PC-9 (cell line): ENCODE measurements at regions not wholly inside any gene's neighbourhood (a gene's known extent, or its start where the extent isn't known, plus 50 kb on each side); places are given as distances from the start of the nearest gene placed in this dataset.

ENCODE experiments used
- BruUV-seq: library from RNA; stranded (reverse); fragments of 400-500 nt; replicated peaks from 2 replicates; lab custom pipeline; 2021; lab: Mats Ljungman, UMichigan
- CTCF ChIA-PET: fragments of 300-600 bp; sonication (Branson Sonifier 250); formaldehyde crosslinking; loops from one replicate; lab custom pipeline; 2022; ENCODE audit warnings: antibody characterized with exemption; lab: Charles Lee
- POLR2A ChIA-PET: fragments of 300-600 bp; sonication (Branson Sonifier 250); formaldehyde crosslinking; loops from one replicate; lab custom pipeline; 2022; ENCODE audit warnings: antibody characterized with exemption; ENCODE audit not compliant: unreplicated experiment; lab: Charles Lee
- DNase-seq, 2 experiments: peaks; one replicate each; pipeline versions ENCODE4 v3.0.0 to v3.0.0-alpha.2; 2015 to 2022; ENCODE audit warnings: mixed read lengths in 1 of 2
- H2AFZ ChIP-seq: fragments of 200-600 bp; sonication (generic); 2 replicates; pipeline ENCODE4 v1.8.1; 2017; ENCODE audit warnings: antibody characterized with exemption
- H3F3A ChIP-seq: fragments of 200-600 bp; sonication (generic); 2 replicates; pipeline ENCODE4 v1.8.1; 2017; ENCODE audit warnings: antibody characterized with exemption, mild to moderate bottlenecking, low read depth; ENCODE audit not compliant: insufficient read depth
- H3K27ac ChIP-seq: fragments of 200-600 bp; sonication (generic); 2 replicates; pipeline ENCODE4 v1.6.1; 2016; ENCODE audit warnings: mixed run types
- H3K27me3 ChIP-seq: fragments of 200-600 bp; sonication (generic); 2 replicates; pipeline ENCODE4 v1.6.1; 2016; ENCODE audit warnings: low read depth, mixed run types; ENCODE audit not compliant: insufficient read depth
- H3K36me3 ChIP-seq: fragments of 200-600 bp; sonication (generic); 2 replicates; pipeline ENCODE4 v1.6.1; 2016; ENCODE audit warnings: low read depth, mixed run types
- H3K4me1 ChIP-seq: fragments of 200-600 bp; sonication (generic); replicated peaks from 2 replicates; pipeline ENCODE4 v1.6.1; 2016; ENCODE audit warnings: mixed run types; ENCODE audit not compliant: insufficient read depth
- H3K4me2 ChIP-seq: fragments of 200-600 bp; sonication (generic); 2 replicates; pipeline ENCODE4 v1.6.1; 2017; ENCODE audit warnings: mixed run types
- H3K4me3 ChIP-seq: fragments of 200-600 bp; sonication (generic); 2 replicates; pipeline ENCODE4 v1.6.1; 2016; ENCODE audit warnings: mixed run types
- H3K79me2 ChIP-seq: fragments of 200-600 bp; sonication (generic); 2 replicates; pipeline ENCODE4 v1.6.1; 2017; ENCODE audit warnings: low read depth, mixed run types
- H3K9me2 ChIP-seq: fragments of 200-600 bp; sonication (generic); 2 replicates; pipeline ENCODE4 v1.8.1; 2017; ENCODE audit warnings: mild to moderate bottlenecking; ENCODE audit not compliant: insufficient read depth
- H3K9me3 ChIP-seq: fragments of 200-600 bp; sonication (generic); 2 replicates; pipeline ENCODE4 v1.8.1; 2016; ENCODE audit warnings: low read depth; ENCODE audit not compliant: insufficient read depth
- H4K20me1 ChIP-seq: fragments of 200-600 bp; sonication (generic); 2 replicates; pipeline ENCODE4 v1.8.1; 2017; ENCODE audit not compliant: insufficient read depth
- CTCF ChIP-seq: fragments of 200-600 bp; sonication (generic); conservative IDR thresholded peaks from 2 replicates; pipeline ENCODE4 v1.6.1; 2017; ENCODE audit warnings: mixed run types, antibody characterized with exemption, mild to moderate bottlenecking, moderate library complexity
- EZH2 ChIP-seq: fragments of 200-600 bp; sonication (generic); IDR thresholded peaks from 2 replicates; pipeline ENCODE4 v1.8.0; 2017; ENCODE audit warnings: antibody characterized with exemption, low read depth
- intact Hi-C: fragments of 100-400 bp; cut with micrococcal nuclease; formaldehyde crosslinking; loops from one replicate; pipeline ENCODE4 v1.10.0; 2022; ENCODE audit not compliant: unreplicated experiment

- H3K9me2 ChIP-seq: no peaks in the 10 kb centered on the region
- no peak for DNase-seq
- no peaks in the 10 kb centered on the region for H3F3A ChIP-seq
- no TSS peak for BruUV-seq
- no peaks in the 10 kb centered on the region for H3K4me1 ChIP-seq
- H2AFZ ChIP-seq: no peak overlapping the region
- H3K9me3 ChIP-seq: no peaks in the 10 kb centered on the region
- CTCF ChIA-PET: no interaction called here
- H3K79me2 ChIP-seq: no peaks in the 10 kb centered on the region
- no peak overlapping the region for H3K4me2 ChIP-seq
- no peak overlapping the region for H3K4me3 ChIP-seq
- no peaks in the 10 kb centered on the region for H3K36me3 ChIP-seq
- intact Hi-C loops: no loop called here
- no peaks in the 10 kb centered on the region for H4K20me1 ChIP-seq
- no peaks in the 10 kb centered on the region for H3K27me3 ChIP-seq
- TF ChIP-seq CTCF (no peak), EZH2 (no peak)
- POLR2A ChIA-PET: no interaction called here
- H3K27ac ChIP-seq: no peak overlapping the region
These were observed 398.0 kb downstream of the TXNL1 start for GRCh38 chr18:56240405-56240804.

DNA sequence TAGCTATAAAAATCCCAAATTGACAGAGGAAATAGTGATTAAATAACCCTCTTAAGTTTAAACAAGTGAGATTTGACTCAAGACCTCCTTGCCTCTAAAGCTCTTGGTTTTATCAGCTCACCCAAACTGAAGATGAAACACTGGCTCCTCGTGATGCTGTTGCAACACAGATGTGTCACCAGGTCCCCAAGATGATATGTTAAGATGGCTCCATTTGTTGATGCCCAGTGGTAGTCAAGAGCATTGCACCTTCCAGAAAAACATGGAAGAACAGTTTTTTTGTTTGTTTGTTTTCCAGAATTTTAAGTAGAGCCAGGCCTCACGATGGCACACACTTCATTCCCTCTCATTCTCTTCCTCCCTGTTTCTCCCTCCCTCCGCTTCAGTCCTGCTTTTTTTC lies 399.8 kb downstream of the TXNL1 start:
- H3F3A ChIP-seq: no peaks in the 10 kb centered on the region
- no TSS peak for BruUV-seq
- H3K36me3 ChIP-seq: no peaks in the 10 kb centered on the region
- H3K9me2 ChIP-seq: no peaks in the 10 kb centered on the region
- ChIA-PET POLR2A (no interaction called here), CTCF (no interaction called here)
- no peak overlapping the region for H3K4me3 ChIP-seq
- no peaks in the 10 kb centered on the region for H3K4me1 ChIP-seq
- no peak for DNase-seq
- H3K27me3 ChIP-seq: no peaks in the 10 kb centered on the region
- peak; percentile 18; the same call in 1 of the 2 replicates for TF ChIP-seq CTCF
- TF ChIP-seq EZH2: no peak
- H3K27ac ChIP-seq: no peak overlapping the region
- H4K20me1 ChIP-seq: no peaks in the 10 kb centered on the region
- no peaks in the 10 kb centered on the region for H3K79me2 ChIP-seq
- H2AFZ ChIP-seq: no peak overlapping the region
- no peaks in the 10 kb centered on the region for H3K9me3 ChIP-seq
- intact Hi-C loops: no loop called here
- H3K4me2 ChIP-seq: no peak overlapping the region

- ChIA-PET POLR2A (no interaction called here), CTCF (no interaction called here)
- Histone ChIP-seq H3K9me2 (no peaks in the 10 kb centered on the region), H3K79me2 (no peaks in the 10 kb centered on the region), H2AFZ (no peak overlapping the region), H3K27me3 (no peaks in the 10 kb centered on the region), H3F3A (no peaks in the 10 kb centered on the region), H3K36me3 (no peaks in the 10 kb centered on the region), H4K20me1 (no peaks in the 10 kb centered on the region), H3K27ac (no peak overlapping the region), H3K4me1 (no peaks in the 10 kb centered on the region), H3K4me2 (no peak overlapping the region), H3K4me3 (no peak overlapping the region), H3K9me3 (0 out of 2 replicates have a peak, but pooled peaks cover 3% of the 10 kb centered on the region)
- intact Hi-C loops: no loop called here
- TF ChIP-seq CTCF (no peak), EZH2 (no peak)
- DNase-seq: no peak
- BruUV-seq: no TSS peak
These were observed 402.8 kb downstream of the TXNL1 start for GRCh38 chr18:56235481-56236013.
